ENCODE measurements at regions not wholly inside any gene's neighbourhood (a gene's known extent, or its start where the extent isn't known, plus 50 kb on each side); places are given as distances from the start of the nearest gene placed in this dataset.
A peak's percentile ranks its signal among the peaks of the same experiment; 100 is the strongest.

- DNase-seq: no peak
Observed at GRCh38 chr5:34511481-34511880, 144.6 kb upstream of the RAI14 start.

DNA sequence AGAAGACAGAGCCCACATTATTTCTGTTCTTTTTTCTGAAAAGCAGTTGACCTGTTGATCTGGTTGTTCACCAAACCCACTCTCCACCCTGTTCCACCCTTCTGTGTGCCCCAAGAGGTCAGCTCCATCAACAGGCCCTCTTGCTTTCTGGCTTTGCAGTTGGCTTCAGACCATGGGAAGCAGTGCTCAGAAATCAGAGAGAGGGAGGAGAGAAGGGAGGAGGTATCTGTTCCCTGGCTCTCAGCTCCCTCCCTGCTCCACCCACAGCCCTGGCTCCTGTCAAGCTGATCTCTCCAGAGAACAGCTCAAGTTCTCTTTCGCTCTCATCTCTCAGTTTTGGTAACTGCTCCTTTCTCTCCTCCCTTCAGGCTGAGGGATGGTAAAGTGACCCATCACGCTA is 144.2 kb upstream of the RAI14 start:
- DNase-seq: no peak

- no peak for DNase-seq
Observed at GRCh38 chr5:34516166-34516565, 140.0 kb upstream of the RAI14 start.

GRCh38 chr5:34516686-34517085 is 139.4 kb upstream of the RAI14 start:
- no peak for DNase-seq

- DNase-seq: no peak
Observed at GRCh38 chr5:34517249-34517648, 138.9 kb upstream of the RAI14 start.

GRCh38 chr5:34519489-34520220 is 136.5 kb upstream of the RAI14 start:
- DNase-seq: no peak

GRCh38 chr5:34521628-34522290 is 134.4 kb upstream of the RAI14 start:
- no peak for DNase-seq

DNA sequence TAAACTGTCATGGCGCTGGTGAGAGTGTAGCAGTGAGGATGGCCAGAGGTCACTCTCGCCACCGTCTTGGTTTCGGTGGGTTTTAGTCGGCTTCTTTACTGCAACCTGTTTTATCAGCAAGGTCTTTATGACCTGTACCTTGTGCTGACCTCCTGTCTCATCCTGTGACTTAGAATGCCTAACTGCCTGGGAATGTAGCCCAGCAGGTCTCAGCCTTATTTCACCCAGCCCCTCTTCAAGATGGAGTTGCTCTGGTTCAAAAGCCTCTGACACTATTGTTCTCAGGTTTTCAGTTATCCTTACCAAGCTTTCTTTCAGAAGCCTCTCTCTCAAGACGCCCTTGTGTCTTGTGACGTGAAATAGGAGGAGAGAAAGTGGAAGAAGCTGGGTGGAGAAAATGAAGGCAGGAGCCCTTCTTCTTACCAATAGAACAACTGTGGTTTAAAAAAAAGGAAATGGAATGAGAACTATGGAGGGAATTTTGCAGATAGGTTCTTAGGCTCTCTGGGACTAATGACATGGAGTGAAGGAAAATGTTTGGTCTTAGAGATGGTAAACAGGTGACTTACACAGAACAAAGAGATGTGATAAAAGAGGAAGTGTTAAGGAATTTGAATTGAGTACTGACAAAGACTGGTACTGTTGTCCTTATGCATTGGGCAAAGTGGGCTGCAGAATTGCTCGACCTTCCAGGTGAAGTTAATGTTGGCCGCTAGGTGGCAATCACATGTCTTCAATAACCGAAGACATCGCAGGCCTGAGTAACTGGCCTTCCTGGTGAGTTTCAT is 133.3 kb upstream of the RAI14 start:
- DNase-seq: peak; percentile 52

DNA sequence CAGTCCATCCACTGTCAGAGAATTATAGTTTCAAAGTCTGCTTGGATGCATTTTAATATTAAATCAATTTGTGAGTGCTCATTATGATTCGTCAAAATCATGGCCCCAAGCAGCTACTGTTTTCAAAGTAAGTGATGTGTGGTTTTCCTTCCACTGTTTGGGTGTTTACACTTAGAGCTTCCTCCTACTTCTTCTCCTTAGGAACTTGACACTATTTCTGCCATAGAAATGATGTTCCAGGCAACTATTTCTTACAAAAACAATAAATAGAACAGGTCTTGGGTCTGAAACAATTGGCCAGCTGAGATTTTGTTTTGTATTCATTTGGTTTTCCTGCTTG is 132.8 kb upstream of the RAI14 start:
- no peak for DNase-seq

GRCh38 chr5:34524123-34524522 is 132.0 kb upstream of the RAI14 start:
- no peak for DNase-seq

GRCh38 chr5:34525761-34526160 is 130.4 kb upstream of the RAI14 start:
- no peak for DNase-seq

- DNase-seq: no peak
Observed at GRCh38 chr5:34526682-34527305, 129.3 kb upstream of the RAI14 start.

DNA sequence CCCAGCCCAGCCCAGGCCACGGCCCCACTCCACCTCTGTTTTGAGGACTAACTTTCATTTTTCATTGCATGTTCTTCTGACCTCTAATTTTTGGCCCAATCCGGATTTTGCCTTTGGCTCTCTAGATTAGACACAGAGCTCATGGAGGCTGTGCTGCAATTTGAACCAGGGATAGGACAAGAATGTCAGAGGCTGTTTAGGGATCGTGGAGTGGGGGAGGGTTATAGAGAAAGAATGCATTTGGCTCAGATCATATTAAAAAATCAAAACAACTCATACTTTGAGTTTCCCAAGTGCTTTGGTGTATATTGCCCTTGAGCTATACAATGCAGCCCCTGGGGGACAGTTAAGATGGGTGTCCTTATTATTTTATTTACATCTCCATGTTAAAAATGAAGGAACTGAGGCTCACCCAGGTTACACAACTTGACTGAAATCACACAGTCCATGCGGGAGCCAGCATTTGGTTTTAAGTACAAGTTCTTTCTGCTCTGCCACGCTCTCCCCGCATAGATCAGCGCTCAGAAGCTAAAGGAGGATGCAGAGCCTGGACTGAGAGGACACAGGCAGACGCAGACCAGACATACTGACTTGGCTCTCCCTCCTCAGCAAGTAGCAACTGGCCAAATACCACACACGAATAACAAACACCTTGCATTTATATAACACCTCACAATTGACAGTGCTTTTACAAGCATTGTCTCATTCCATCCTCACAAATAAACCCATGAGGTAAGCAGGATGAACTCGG is 126.4 kb upstream of the RAI14 start:
- DNase-seq: no peak

DNA sequence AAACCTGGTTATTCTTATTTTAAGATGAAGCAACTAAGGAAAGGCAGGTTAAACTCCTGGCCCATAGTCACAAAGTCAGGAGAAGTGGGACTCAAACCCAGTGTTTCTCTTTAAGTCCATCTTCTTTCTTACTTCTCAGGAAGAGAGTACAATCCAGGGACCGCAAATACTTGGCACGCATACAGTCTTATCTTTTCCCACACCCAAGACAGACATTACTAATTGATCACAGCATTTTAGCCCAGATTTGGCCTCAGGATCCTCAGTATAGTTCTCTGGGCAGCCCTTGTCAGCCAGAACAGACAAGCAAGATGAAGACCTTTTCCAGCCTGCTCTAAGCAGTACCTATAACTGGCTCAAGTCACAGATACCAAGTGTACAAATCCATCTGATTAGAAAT is 125.5 kb upstream of the RAI14 start:
- DNase-seq: no peak

DNA sequence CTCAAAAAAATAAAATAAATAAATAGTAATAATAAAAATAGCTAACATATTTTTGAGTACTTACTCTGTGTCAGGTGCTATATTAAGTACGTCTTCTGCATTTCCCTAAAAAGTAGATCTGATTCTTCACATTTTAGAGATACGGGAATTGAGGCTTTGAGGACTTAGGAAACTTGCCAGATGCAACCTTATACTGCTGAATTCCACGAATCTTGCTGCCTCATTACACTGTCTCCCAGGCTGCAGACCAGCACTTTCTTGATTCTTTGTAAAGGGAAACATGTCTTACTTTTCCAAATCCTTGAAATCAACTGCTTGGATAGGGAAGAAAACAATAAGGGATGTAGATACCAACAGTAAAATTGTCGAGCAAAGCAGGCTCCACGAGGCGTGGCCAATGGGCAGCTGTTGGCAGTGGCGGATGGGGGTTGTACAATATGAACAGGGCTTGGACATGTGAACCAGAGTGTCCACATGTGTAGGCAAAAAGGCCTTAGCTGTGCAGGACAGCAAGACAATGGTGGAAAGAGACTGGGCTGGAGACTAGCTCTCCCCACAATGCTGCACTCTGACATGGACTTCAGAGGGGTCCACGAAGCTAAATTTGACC is 124.3 kb upstream of the RAI14 start:
- no peak for DNase-seq

DNA sequence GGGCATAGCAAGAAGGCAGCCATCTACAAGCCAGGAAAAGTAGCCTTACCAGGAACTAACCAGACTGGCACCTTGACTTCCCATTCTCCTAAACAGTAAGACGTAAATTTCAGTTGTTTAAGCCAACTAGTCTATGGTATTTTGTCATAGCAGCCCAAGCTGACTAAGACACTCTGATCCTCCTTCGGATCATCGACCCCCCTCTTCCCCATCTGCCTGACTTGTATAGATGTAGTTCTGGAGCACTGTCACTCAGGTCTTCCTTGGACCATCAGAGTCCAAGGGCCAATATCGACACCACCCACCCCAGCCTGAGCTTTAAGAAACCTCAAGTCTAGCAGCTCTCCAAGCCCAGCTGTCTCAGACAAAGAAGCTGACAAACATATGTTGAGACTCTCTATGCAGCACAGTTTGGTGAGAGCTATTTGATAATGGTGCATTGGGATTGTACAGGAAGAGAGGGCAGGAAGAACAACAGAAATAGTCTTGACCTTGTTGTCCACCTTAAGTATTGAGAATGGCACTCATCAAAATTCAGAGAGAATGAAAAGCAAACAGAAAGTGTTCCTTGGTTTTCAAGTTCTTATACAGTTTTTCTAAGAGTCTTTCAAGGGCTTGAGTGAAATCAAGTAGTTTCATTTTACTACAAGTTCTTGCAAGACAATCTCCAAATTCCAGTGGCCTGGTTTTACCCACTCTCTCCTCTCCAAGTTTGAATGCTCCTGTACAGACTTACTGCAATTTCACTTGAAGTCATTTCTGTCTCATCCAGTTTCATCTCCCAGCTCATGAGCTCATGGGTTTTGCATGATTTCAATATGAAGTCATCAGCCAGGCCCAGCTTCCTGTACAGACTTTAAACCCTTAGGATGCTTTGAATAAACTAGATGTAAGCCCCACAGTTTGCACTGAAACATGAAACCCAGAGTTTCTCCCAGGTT is 122.3 kb upstream of the RAI14 start:
- no peak for DNase-seq

GRCh38 chr5:34534523-34535103 is 121.5 kb upstream of the RAI14 start:
- no peak for DNase-seq

DNA sequence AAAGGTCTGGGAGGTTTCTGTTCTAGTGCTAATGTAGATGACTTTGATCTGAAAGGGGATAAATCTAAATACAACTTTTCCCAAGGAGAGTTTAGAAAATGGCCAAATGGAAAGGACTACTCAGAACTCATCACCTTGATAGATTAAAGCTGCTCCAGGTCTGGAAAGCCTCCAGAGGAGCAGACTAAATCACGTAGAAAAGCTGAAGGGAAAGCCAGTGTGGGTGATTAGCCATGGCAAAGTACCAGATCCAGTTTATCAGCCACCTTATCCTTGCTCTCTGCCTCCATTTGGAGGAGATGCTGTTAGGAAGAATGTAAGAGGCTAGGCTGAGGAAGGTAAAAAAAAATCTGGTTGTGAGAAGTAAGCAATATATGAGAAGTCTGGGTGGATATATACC is 120.7 kb upstream of the RAI14 start:
- no peak for DNase-seq

DNA sequence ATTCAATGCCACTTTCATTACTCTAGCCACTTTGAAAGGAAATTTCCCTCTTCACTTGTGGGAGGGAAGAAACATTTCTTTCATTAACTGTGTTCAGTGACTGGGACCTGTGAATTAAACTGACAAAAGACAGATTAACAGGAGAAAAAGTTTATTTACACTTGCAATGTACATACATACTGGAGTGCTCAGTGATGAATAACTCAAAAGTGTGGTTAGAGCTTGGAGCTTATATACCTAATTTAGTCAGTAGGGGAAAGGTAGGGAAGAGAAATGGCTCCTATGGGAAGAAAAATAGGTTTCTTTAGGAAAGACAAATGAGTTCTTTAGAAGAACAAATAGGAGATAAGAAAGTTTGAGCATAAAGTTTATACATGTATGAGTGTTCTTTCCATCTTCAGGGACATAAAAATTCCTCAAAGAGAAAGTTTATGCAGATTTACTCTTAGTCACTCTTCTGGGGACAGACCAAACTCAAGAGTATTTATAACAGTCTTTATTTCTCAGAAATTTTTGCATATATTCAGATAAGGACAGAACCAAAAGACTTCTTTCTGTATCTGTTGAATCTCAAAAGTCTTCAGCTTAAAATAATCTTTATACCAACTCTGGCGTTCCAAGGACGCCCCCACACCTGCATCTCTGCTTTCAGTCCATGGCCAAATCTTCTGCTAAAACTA is 120.0 kb upstream of the RAI14 start:
- no peak for DNase-seq

DNA sequence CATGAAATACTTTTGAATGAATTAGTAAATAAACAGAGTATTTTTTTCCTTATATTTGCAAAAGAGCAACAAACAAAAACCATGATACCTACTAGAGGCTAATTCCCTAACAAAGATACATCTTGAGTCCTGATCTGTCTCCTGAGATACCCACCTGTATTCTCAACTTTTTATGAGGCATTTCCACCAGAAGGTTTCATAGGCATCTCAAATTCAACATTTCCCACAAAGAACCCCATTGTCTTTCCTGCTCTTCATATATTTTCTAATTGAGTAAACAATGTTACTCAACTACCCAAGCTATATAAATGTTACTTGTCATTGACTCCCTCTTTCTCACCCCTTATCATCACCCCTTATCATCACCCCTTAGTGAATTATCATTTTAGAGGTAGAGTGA is 119.4 kb upstream of the RAI14 start:
- DNase-seq: no peak

Data from 8988T (cell line).